Adrenal gland (tissue), 9 donors: ENCODE measurements at regions not wholly inside any gene's neighbourhood (a gene's known extent, or its start where the extent isn't known, plus 50 kb on each side); places are given as distances from the start of the nearest gene placed in this dataset.

ENCODE experiments used
- DNase-seq, 7 donors: peaks; one replicate each; pipeline ENCODE4 v3.0.0-alpha.2; 2019 to 2020
- H3K27ac ChIP-seq, 5 donors: fragments of 200-600 bp; sonication (generic) in 4 of 5; 1 replicate in 3 of 5; 2 replicates in 2 of 5; pipeline versions ENCODE4 v1.5.1 to v1.8.0; 2016 to 2020; ENCODE audit warnings: mild to moderate bottlenecking in 1 of 5
- H3K27me3 ChIP-seq: fragments of 200-600 bp; 2 replicates; pipeline ENCODE4 v1.8.0; 2021
- H3K36me3 ChIP-seq, 2 donors: fragments of 200-600 bp; replicated peaks in 1 of 2; 1 replicate in 1 of 2; 2 replicates in 1 of 2; pipeline versions ENCODE4 v1.5.1 to v1.8.0; 2018 to 2022
- H3K4me1 ChIP-seq, 2 donors: fragments of 200-600 bp; replicated peaks in 1 of 2; 1 replicate in 1 of 2; 2 replicates in 1 of 2; pipeline versions ENCODE4 v1.5.1 to v1.8.0; 2018 to 2021
- H3K4me3 ChIP-seq, 4 donors: fragments of 200-600 bp; sonication (generic) in 3 of 4; one replicate each; pipeline ENCODE4 v1.5.1; 2016 to 2018
- H3K9me3 ChIP-seq, 3 donors: fragments of 200-600 bp; sonication (generic) in 1 of 3; replicated peaks in 1 of 3; 1 replicate in 2 of 3; 2 replicates in 1 of 3; pipeline versions ENCODE4 v1.5.1 to v1.8.0; 2016 to 2021
- POLR2A ChIP-seq, 2 donors: fragments of 450-650 bp; IDR thresholded peaks; one replicate each; pipeline ENCODE4 v1.6.1; 2017; ENCODE audit warnings: antibody characterized with exemption in 2 of 2, mild to moderate bottlenecking in 2 of 2, moderate library complexity in 1 of 2
- WGBS, 4 donors: extraction: QIAGEN DNeasy Blood & Tissue Kit in 2 of 4; methylation state at CpG; one replicate each; pipeline versions ENCODE4 v1.1.5 to v1.1.7; 2013 to 2017; 5-methylcytosine and 5-hydroxymethylcytosine counted together
- intact Hi-C, 2 donors: fragments of 100-400 bp; cut with DNase I; formaldehyde crosslinking; loops; one replicate each; pipeline versions ENCODE4 v1.14.1 to v1.15.0; 2022 to 2023
- TF ChIP-seq, protein P1 (sequence below), 6 experiments: fragments of 450-650 bp in 4 of 6; fragments of 200-600 bp in 2 of 6; sonication (generic) in 1 of 6; IDR thresholded peaks; 1 replicate in 5 of 6; 2 replicates in 1 of 6; pipeline versions ENCODE4 v1.5.1 to v1.8.0; 2016 to 2021; ENCODE audit warnings: antibody characterized with exemption in 6 of 6, mild to moderate bottlenecking in 2 of 6, moderate library complexity in 1 of 6
- donor health status: healthy with polysubstance abuse.
- donor health status: Bipolar disorder and iron deficiency.
- donor health status: DM: yes; HTN: yes; CAD: no.
- donor health status: DM: no; HTN: no; CAD: no.
- donor health status: DM: no; HTN: no; CAD: no.

DNA sequence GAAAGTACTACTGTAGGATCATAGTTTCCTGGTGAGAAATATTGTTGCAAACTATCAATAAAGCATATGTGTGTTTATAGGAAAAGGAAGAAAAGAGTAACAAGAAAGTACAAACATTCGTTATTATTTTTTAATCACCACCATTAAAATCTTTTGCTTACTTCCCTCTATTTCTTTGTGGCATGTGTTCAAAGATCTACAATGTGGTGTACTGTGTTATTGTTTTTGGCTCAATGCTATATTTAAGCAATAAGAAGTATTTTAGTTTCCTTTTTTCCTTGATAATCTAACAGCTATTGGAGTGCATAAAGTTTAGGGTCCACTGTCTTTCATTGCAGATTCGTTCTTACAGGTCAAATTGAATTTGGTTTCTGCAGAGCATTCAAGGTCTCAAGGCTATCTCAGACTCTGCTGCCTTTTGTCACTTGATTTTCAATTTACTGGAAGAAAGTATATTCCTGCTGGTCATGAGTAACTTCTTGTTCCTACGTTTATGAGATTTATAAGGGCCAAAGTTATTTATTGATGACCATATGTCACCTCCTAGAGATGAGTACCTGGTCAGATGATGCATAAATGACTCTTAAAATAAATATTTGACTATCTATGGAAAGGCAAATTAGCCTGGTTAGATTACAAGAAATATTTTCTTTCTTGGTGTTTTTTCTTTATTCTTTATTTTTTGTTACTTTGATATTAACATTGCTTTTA is 323.0 kb downstream of the TMEM167A start:
- TF ChIP-seq POLR2A (IDR thresholded peaks at IDR 0.05), result no peak
- TF ChIP-seq, protein P1, sequence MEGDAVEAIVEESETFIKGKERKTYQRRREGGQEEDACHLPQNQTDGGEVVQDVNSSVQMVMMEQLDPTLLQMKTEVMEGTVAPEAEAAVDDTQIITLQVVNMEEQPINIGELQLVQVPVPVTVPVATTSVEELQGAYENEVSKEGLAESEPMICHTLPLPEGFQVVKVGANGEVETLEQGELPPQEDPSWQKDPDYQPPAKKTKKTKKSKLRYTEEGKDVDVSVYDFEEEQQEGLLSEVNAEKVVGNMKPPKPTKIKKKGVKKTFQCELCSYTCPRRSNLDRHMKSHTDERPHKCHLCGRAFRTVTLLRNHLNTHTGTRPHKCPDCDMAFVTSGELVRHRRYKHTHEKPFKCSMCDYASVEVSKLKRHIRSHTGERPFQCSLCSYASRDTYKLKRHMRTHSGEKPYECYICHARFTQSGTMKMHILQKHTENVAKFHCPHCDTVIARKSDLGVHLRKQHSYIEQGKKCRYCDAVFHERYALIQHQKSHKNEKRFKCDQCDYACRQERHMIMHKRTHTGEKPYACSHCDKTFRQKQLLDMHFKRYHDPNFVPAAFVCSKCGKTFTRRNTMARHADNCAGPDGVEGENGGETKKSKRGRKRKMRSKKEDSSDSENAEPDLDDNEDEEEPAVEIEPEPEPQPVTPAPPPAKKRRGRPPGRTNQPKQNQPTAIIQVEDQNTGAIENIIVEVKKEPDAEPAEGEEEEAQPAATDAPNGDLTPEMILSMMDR (IDR thresholded peaks at IDR 0.05), result no peak
- 35 to 43% (median 37%) methylated on average over 3 of the region's 3 CpGs for WGBS, 4 donors

DNA sequence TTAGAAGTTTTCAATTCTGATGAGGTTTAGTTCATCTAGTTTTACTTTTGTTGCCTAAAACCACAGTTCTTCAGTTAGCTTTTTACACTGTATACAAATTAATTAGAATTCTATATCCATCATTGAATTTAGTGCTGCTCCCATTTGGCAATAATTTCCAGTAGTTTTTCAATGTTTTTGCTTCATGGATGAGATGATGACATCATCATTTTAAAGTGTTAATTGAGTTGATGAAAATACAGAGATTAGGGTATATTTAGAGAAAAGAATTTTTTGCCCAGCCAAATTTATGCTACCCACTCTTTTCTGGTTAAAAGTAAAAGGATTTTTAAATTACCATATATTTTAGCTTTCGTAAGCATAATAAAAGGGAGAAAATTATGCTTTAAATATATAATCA is 323.8 kb downstream of the TMEM167A start:
- Histone ChIP-seq H3K36me3 (no peaks in the 10 kb centered on the region), H3K4me1 (peaks cover 0 to 12% of the 10 kb centered on the region in 2 donors), H3K27me3 (no peaks in the 10 kb centered on the region), H3K4me3 (no peak overlapping the region), H3K27ac (no peak overlapping the region), H3K9me3 (no peaks in the 10 kb centered on the region)
- intact Hi-C loops, result no loop called here
- DNase-seq, result no peak
- 94 to 98% (median 94%) methylated on average over 1 of the region's 1 CpG for WGBS, 4 donors
- TF ChIP-seq, protein P1 (IDR thresholded peaks at IDR 0.05), result no peak
- no peak for TF ChIP-seq POLR2A (IDR thresholded peaks at IDR 0.05)

More for the DNA sequence above, 323.0 kb downstream of the TMEM167A start:
- H3K27me3 ChIP-seq, result no peaks in the 10 kb centered on the region
- intact Hi-C loops, result no loop called here
- H3K4me3 ChIP-seq, result no peak overlapping the region
- H3K9me3 ChIP-seq, result no peaks in the 10 kb centered on the region
- no peak for DNase-seq
- H3K27ac ChIP-seq, result no peak overlapping the region
- peaks cover 0 to 12% of the 10 kb centered on the region in 2 donors for H3K4me1 ChIP-seq
- no peaks in the 10 kb centered on the region for H3K36me3 ChIP-seq

DNA sequence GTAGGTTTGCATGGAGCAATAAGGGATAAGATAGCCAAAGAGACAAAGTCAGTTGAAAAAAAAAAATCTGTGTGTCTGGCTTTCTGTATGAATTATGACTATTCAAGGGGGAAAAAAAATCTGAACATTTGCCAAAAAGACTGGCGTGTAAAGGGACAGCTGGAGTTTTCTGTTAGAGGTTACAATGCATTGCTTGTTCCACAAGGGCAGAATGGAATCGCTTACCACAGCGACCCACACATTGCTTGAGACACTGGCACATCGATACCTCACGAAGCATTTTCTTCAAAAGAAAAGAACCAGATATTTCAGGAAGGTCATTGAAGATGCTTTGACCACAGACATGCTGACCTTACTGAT is 327.8 kb downstream of the TMEM167A start:
- no peak for DNase-seq
- Histone ChIP-seq H3K27me3 (no peaks in the 10 kb centered on the region), H3K4me3 (no peak overlapping the region), H3K4me1 (peaks cover 0 to 11% of the 10 kb centered on the region in 2 donors), H3K9me3 (no peaks in the 10 kb centered on the region), H3K27ac (no peak overlapping the region), H3K36me3 (no peaks in the 10 kb centered on the region)
- intact Hi-C loops, result no loop called here
- TF ChIP-seq, protein P1 (IDR thresholded peaks at IDR 0.05), result no peak
- no peak for TF ChIP-seq POLR2A (IDR thresholded peaks at IDR 0.05)
- 8 to 35% (median 25%) methylated on average over 5 of the region's 5 CpGs for WGBS, 4 donors

DNA sequence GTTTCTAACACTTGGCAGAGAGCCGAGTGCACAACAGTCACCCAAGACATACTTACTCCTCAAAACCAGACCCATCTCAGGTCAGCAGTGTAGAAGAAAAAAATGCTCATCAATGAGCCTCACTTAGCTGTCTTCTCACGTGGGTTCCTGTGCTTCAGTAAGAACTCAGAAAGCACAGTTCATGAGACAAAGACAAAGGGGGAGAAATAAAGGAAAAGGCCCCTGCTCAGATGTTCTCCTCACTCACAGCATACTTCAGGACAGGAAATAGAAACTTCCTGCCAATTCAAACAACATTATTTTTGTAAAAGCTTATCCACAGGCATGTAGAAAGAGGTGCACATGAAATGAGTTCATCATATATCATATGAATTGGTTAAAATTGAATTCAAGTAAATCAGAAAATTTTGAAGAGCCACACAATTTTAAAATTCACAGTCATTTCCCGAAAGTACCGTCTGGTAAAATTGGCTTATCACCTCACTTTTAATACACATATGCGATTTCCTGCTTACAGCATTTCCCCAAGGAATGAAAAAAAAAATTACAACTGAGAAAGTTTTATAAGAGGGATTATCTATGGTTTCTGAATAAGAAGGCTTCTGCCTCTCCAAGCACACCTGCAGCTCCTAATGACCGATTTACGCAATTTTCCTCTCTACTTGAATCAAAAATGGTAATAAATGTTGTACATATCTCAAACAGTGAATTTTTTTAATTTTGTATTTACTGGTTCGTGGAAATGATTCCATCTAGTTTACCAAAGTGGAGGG is 328.3 kb downstream of the TMEM167A start:
- no peak for TF ChIP-seq POLR2A (IDR thresholded peaks at IDR 0.05)
- TF ChIP-seq, protein P1 (IDR thresholded peaks at IDR 0.05), result no peak
- intact Hi-C loops, result no loop called here
- Histone ChIP-seq H3K4me3 (no peak overlapping the region), H3K4me1 (peaks cover 0 to 5% of the 10 kb centered on the region in 2 donors), H3K9me3 (no peaks in the 10 kb centered on the region), H3K36me3 (no peaks in the 10 kb centered on the region), H3K27ac (no peak overlapping the region), H3K27me3 (no peaks in the 10 kb centered on the region)
- WGBS, 4 donors, result 57 to 67% (median 61%) methylated on average over 8 of the region's 8 CpGs
- DNase-seq, result no peak
